Mammary epithelial cell (primary cell): ENCODE measurements at regions not wholly inside any gene's neighbourhood (a gene's known extent, or its start where the extent isn't known, plus 50 kb on each side); places are given as distances from the start of the nearest gene placed in this dataset.

Source experiments
- EZH2 ChIP-seq: IDR thresholded peaks from 2 replicates; pipeline ENCODE4 v1.6.1; 2012; ENCODE audit warnings: low read length, inconsistent platforms, borderline replicate concordance
- TF ChIP-seq, protein P1 (sequence below), 2 donors: IDR thresholded peaks in 1 of 2; conservative IDR thresholded peaks in 1 of 2; 2 replicates each; pipeline ENCODE4 v1.5.1; 2011 to 2012; ENCODE audit warnings: inconsistent platforms in 2 of 2, low read length in 2 of 2, mild to moderate bottlenecking in 2 of 2, control low read depth in 1 of 2, low read depth in 1 of 2; ENCODE audit not compliant: insufficient read depth in 1 of 2; ENCODE audit errors: extremely low read depth in 1 of 2

DNA sequence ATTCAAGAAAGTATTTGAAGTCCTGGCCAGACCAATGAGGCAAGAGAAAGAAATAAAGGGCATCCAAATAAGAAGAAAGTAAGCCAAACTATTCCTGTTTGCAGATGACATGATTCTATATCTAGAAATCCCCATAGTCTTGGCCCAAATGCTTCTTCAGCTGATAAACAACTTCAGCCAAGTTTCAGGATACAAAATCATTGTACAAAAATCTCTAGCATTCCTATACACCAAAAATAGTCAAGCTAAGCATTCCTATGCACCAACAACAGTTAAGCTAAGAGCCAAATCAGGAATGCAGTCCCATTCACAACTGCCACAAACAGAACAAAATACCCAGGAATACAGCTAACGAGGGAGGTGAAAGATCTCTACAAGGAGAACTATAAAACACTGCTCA lies 60.1 kb upstream of the PHIP start:
- TF ChIP-seq EZH2: no peak
- TF ChIP-seq, protein P1, sequence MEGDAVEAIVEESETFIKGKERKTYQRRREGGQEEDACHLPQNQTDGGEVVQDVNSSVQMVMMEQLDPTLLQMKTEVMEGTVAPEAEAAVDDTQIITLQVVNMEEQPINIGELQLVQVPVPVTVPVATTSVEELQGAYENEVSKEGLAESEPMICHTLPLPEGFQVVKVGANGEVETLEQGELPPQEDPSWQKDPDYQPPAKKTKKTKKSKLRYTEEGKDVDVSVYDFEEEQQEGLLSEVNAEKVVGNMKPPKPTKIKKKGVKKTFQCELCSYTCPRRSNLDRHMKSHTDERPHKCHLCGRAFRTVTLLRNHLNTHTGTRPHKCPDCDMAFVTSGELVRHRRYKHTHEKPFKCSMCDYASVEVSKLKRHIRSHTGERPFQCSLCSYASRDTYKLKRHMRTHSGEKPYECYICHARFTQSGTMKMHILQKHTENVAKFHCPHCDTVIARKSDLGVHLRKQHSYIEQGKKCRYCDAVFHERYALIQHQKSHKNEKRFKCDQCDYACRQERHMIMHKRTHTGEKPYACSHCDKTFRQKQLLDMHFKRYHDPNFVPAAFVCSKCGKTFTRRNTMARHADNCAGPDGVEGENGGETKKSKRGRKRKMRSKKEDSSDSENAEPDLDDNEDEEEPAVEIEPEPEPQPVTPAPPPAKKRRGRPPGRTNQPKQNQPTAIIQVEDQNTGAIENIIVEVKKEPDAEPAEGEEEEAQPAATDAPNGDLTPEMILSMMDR (conservative IDR thresholded peaks at IDR 0.05 in 1 of 2, IDR thresholded peaks at IDR 0.05 in 1 of 2; ENCODE audit: extremely low read depth in 1 of 2, insufficient read depth in 1 of 2, low read depth in 1 of 2, low read length in 2 of 2): no peak
